Renal pelvis (tissue), 1 donor: ENCODE measurements at regions not wholly inside any gene's neighbourhood (a gene's known extent, or its start where the extent isn't known, plus 50 kb on each side); places are given as distances from the start of the nearest gene placed in this dataset.
"Not testable (repeated sequence)": the region's sequence is repeated elsewhere in the genome, so short reads cannot be mapped to it uniquely, and the experiment has no call there.

ENCODE experiments used
- DNase-seq: peaks from one replicate; pipeline ENCODE4 v3.0.0-alpha.2; 2013

- DNase-seq = no peak
Observed at GRCh38 chr17:51387986-51388385, 127.6 kb downstream of the UTP18 start.

- no peak for DNase-seq
Observed at GRCh38 chr17:51389875-51390274, 129.5 kb downstream of the UTP18 start.

GRCh38 chr17:51391982-51392654, 131.8 kb downstream of the UTP18 start:
- DNase-seq = no peak

GRCh38 chr17:51395621-51396020, 135.3 kb downstream of the UTP18 start:
- no peak for DNase-seq

- no peak for DNase-seq
Observed at GRCh38 chr17:51397361-51398127, 137.2 kb downstream of the UTP18 start.

- no peak for DNase-seq
Observed at GRCh38 chr17:51398128-51398525, 137.8 kb downstream of the UTP18 start.

- no peak for DNase-seq
Observed at GRCh38 chr17:51398687-51399086, 138.3 kb downstream of the UTP18 start.

- DNase-seq = no peak
Observed at GRCh38 chr17:51401279-51401678, 140.9 kb downstream of the UTP18 start.

GRCh38 chr17:51402899-51403298, 142.6 kb downstream of the UTP18 start:
- DNase-seq = peak; percentile 12

- DNase-seq = no peak
Observed at GRCh38 chr17:51407576-51407975, 147.2 kb downstream of the UTP18 start.

- DNase-seq = no peak
Observed at GRCh38 chr17:51419476-51419875, 159.1 kb downstream of the UTP18 start.

GRCh38 chr17:51421525-51421924, 161.2 kb downstream of the UTP18 start:
- no peak for DNase-seq

- no peak for DNase-seq
Observed at GRCh38 chr17:51422634-51423033, 162.3 kb downstream of the UTP18 start.

- no peak for DNase-seq
Observed at GRCh38 chr17:51423421-51424160, 163.2 kb downstream of the UTP18 start.

- DNase-seq = no peak
Observed at GRCh38 chr17:51425773-51426172, 165.4 kb downstream of the UTP18 start.

GRCh38 chr17:51427323-51427811, 167.0 kb downstream of the UTP18 start:
- DNase-seq = no peak

- no peak for DNase-seq
Observed at GRCh38 chr17:51427856-51428255, 167.5 kb downstream of the UTP18 start.

- DNase-seq = no peak
Observed at GRCh38 chr17:51428668-51429495, 168.5 kb downstream of the UTP18 start.

- not testable (repeated sequence) for DNase-seq
Observed at GRCh38 chr17:51429938-51430337, 169.6 kb downstream of the UTP18 start.

- no peak for DNase-seq
Observed at GRCh38 chr17:51430591-51430990, 170.2 kb downstream of the UTP18 start.

GRCh38 chr17:51434434-51435170, 174.3 kb downstream of the UTP18 start:
- DNase-seq = no peak
